ENCODE measurements at regions not wholly inside any gene's neighbourhood (a gene's known extent, or its start where the extent isn't known, plus 50 kb on each side); places are given as distances from the start of the nearest gene placed in this dataset.

- TF ChIP-seq CTCF (IDR thresholded peaks at IDR 0.05) (no peak), POLR2A (IDR thresholded peaks at IDR 0.05) (no peak), EP300 (IDR thresholded peaks at IDR 0.05) (no peak), POLR2AphosphoS5 (IDR thresholded peaks at IDR 0.05) (no peak)
Observed at GRCh38 chr4:110365761-110366160, 110.2 kb upstream of the ENPEP start.
